ENCODE measurements at regions not wholly inside any gene's neighbourhood (a gene's known extent, or its start where the extent isn't known, plus 50 kb on each side); places are given as distances from the start of the nearest gene placed in this dataset.

DNA sequence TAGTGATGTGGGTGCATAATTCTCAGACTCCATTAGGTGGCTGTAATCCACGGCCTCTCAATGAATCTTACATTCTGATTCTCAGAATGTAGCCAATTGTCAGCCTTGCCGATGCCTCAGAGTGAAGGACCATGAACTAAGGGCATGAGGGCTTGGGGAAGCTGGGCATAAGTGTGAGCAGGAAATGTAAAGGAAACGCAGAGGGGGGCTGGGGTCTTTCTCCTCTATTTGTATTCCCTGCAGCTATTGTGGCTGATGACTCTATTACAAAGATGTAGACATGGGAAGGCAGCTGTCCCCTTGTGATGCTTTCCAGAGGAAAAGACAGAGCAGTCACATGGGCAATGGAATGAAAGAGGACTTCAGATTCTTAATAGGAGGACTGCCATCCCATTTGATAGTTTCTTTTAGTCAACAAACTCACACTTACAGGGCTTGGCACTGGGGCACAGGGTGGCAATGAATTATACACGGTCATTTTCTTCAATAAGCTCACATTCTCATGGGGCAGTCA is 353.2 kb upstream of the PKDCC start:
- H3K27me3 ChIP-seq = no peaks in the 10 kb centered on the region
- H3K4me3 ChIP-seq = no peak overlapping the region

DNA sequence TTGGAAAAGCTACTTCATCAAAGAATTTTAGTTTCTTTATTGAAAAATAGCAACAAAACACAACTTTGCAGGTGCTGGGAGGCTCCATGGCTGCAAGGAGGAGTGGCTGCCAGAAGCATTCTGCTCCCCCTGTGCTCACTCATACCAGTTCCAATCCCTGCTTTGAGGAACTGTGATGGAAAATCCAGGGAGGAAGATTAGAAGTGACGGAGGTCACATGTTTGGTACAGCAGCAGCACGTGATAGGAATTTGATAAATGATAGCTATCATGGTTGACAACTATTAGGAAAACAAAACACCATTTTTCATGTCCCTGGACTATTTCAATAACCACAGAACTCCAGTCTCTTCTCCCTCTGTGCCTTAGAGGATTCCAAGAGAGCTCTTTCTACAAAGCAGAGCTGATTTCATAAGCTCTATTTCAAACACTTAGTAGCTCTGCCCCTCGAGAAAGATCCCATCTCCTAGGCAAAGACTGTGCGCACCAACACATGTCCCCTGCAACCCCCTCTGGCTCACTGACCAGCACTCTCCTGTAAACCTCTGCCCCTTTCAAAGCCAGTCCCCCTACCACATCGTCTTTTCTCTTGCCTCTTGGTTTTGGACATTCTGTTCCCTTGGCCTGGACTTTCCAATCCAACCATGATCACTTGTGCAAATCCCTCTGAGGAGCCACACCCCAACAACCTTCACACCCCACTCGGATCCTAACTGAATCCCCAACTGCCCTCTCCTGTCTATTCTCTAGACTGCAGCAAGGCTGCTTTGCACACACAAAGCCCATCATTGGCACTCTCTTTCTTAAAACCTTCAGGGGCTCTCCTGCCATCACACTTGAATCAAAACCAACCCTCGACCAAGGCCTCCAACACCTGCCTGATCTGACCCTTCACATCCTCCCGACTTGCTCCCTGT is 352.4 kb upstream of the PKDCC start:
- H3K4me2 ChIP-seq = no peak overlapping the region
- H3K9ac ChIP-seq = no peak overlapping the region
- H3K27ac ChIP-seq = no peak overlapping the region
- H3K27me3 ChIP-seq = no peaks in the 10 kb centered on the region
- H3K36me3 ChIP-seq = no peaks in the 10 kb centered on the region
- H3K4me3 ChIP-seq = no peak overlapping the region
- no peaks in the 10 kb centered on the region for H3K9me3 ChIP-seq (replicated peaks in 1 of 11)
- TF ChIP-seq Cebpa-rat (IDR thresholded peaks at IDR 0.05) = no peak
- no peaks in the 10 kb centered on the region for H4K20me1 ChIP-seq
- peaks cover 0 to 11% (median 0%) of the 10 kb centered on the region in 10 experiments; a peak in 6 of 20 replicates for H3K4me1 ChIP-seq

More for the DNA sequence above, 353.2 kb upstream of the PKDCC start:
- Histone ChIP-seq H3K4me2 (no peak overlapping the region), H3K4me1 (peaks cover 0 to 11% (median 0%) of the 10 kb centered on the region in 10 experiments; a peak in 6 of 20 replicates), H3K27ac (no peak overlapping the region), H3K9ac (no peak overlapping the region), H3K9me3 (replicated peaks in 1 of 11) (no peaks in the 10 kb centered on the region), H4K20me1 (no peaks in the 10 kb centered on the region), H3K36me3 (no peaks in the 10 kb centered on the region)
- TF ChIP-seq Cebpa-rat (IDR thresholded peaks at IDR 0.05) = no peak

DNA sequence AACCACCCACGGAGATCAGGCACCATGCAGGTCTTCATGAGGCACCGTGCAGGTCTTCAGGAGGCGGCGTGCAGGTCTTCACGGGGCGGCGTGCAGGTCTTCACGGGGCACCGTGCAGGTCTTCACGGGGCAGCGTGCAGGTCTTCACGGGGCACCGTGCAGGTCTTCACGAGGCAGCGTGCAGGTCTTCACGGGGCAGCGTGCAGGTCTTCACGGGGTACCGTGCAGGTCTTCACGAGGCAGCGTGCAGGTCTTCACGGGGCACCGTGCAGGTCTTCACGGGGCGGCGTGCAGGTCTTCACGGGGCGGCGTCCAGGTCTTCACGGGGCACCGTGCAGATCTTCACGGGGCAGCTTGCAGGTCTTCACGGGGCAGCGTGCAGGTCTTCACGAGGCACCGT is 350.4 kb upstream of the PKDCC start:
- no peaks in the 10 kb centered on the region for H3K9me3 ChIP-seq (replicated peaks in 1 of 11)
- H4K20me1 ChIP-seq = no peaks in the 10 kb centered on the region
- H3K27ac ChIP-seq = no peak overlapping the region
- H3K4me1 ChIP-seq = no peaks in the 10 kb centered on the region
- H3K36me3 ChIP-seq = no peaks in the 10 kb centered on the region
- H3K4me2 ChIP-seq = no peak overlapping the region
- no peak overlapping the region for H3K4me3 ChIP-seq
- no peaks in the 10 kb centered on the region for H3K27me3 ChIP-seq
- no peak overlapping the region for H3K9ac ChIP-seq
- TF ChIP-seq Cebpa-rat (IDR thresholded peaks at IDR 0.05) = no peak

DNA sequence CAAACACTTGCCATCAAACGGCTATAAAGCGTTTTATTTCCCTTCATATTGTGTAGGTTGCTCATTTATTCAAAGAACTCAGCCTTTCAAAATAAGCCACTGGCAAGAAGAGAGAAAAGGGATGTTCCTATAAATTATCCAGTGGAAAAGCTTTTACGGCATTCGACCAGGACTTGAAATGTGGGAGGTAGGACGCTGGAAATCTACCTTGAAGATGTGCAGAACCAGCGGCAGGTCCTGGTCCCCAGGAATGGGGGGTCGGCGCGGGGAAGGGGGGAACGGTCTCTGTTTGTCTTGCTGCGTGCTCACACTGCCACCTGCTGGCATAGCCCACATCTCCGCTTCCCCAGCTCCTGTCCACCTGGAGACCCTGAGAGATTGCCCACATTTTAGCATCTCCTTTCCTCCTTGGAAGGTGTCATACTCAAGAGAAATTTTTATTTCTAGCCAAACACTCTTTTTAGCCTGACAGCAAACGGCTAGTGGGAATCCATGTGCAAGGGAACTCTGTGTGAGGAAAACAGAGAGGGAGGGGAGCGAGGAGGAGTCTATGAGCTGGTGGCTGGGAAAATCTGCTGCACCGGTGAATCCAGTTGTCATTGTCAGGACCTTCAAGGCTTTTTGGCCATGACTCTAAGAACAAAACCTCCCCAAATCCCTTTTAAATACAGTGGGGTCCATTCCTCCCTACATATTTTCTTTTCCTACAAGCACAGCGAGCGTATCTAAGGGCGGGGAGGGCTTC is 349.0 kb upstream of the PKDCC start:
- Histone ChIP-seq H3K27me3 (no peaks in the 10 kb centered on the region), H4K20me1 (no peaks in the 10 kb centered on the region), H3K9me3 (replicated peaks in 1 of 11) (no peaks in the 10 kb centered on the region), H3K4me3 (no peak overlapping the region), H3K4me1 (no peaks in the 10 kb centered on the region), H3K36me3 (no peaks in the 10 kb centered on the region), H3K27ac (no peak overlapping the region), H3K9ac (no peak overlapping the region), H3K4me2 (no peak overlapping the region)
- no peak for TF ChIP-seq Cebpa-rat (IDR thresholded peaks at IDR 0.05)

- Histone ChIP-seq H3K27me3 (no peaks in the 10 kb centered on the region), H3K36me3 (no peaks in the 10 kb centered on the region), H3K4me1 (no peaks in the 10 kb centered on the region), H3K27ac (no peak overlapping the region), H3K9me3 (replicated peaks in 1 of 11) (no peaks in the 10 kb centered on the region), H3K4me3 (no peak overlapping the region), H3K9ac (no peak overlapping the region), H4K20me1 (no peaks in the 10 kb centered on the region), H3K4me2 (no peak overlapping the region)
- TF ChIP-seq Cebpa-rat (IDR thresholded peaks at IDR 0.05) = no peak
Observed at GRCh38 chr2:41701231-41701630, 346.6 kb upstream of the PKDCC start.

DNA sequence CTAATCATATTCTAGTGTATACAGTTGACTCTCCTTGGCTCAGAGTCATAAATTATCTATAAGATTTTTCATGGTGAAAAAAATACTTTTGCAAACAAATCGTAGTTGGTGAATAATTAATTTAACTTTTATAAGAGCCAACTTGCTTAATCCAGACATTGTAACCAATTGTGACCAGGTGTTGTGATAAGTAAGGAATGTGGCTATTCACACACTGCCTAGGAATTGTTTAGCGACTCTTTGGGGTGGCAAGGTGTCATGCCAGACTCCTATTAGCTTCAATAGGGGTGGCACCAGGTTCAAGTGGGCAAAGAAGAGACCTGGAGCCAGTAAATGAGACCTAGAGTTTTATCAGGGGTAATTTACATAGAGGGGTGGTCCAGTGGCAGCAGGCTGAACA is 344.7 kb upstream of the PKDCC start:
- Histone ChIP-seq H3K4me3 (no peak overlapping the region), H3K27ac (no peak overlapping the region), H3K36me3 (no peaks in the 10 kb centered on the region), H4K20me1 (no peaks in the 10 kb centered on the region), H3K4me1 (no peaks in the 10 kb centered on the region), H3K9ac (no peak overlapping the region), H3K9me3 (replicated peaks in 1 of 11) (no peaks in the 10 kb centered on the region), H3K4me2 (no peak overlapping the region), H3K27me3 (no peaks in the 10 kb centered on the region)
- TF ChIP-seq Cebpa-rat (IDR thresholded peaks at IDR 0.05) = no peak

GRCh38 chr2:41705634-41706033 is 342.2 kb upstream of the PKDCC start:
- no peak overlapping the region for H3K4me3 ChIP-seq
- no peak overlapping the region for H3K4me2 ChIP-seq
- H3K9ac ChIP-seq = no peak overlapping the region
- no peaks in the 10 kb centered on the region for H3K36me3 ChIP-seq
- no peak overlapping the region for H3K27ac ChIP-seq
- TF ChIP-seq Cebpa-rat (IDR thresholded peaks at IDR 0.05) = no peak
- H3K4me1 ChIP-seq = no peaks in the 10 kb centered on the region
- no peaks in the 10 kb centered on the region for H3K9me3 ChIP-seq (replicated peaks in 1 of 11)
- H3K27me3 ChIP-seq = no peaks in the 10 kb centered on the region
- H4K20me1 ChIP-seq = no peaks in the 10 kb centered on the region

DNA sequence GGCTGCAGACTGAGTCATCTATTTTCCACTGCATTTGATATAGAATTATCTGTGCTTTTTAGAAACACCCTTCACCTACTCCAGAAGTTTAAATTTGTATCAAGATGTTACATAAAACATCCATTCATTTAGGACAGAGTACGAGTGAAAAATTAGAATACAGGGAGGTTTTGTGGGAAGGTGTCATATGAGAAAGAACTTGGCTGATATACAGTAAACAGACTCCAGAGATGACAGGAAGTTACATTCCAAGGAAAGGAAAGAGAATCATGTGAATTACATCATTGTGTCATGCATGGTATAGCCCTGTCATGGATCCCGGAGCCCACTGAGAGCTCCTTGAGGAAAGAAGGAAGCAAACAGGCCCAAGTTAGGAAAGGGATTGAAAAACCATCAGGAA is 341.5 kb upstream of the PKDCC start:
- H3K36me3 ChIP-seq = no peaks in the 10 kb centered on the region
- H3K9me3 ChIP-seq (replicated peaks in 1 of 11) = no peaks in the 10 kb centered on the region
- no peaks in the 10 kb centered on the region for H3K4me1 ChIP-seq
- TF ChIP-seq Cebpa-rat (IDR thresholded peaks at IDR 0.05) = no peak
- no peak overlapping the region for H3K4me3 ChIP-seq
- H3K4me2 ChIP-seq = no peak overlapping the region
- H3K9ac ChIP-seq = no peak overlapping the region
- H3K27ac ChIP-seq = no peak overlapping the region
- H4K20me1 ChIP-seq = no peaks in the 10 kb centered on the region
- no peaks in the 10 kb centered on the region for H3K27me3 ChIP-seq

DNA sequence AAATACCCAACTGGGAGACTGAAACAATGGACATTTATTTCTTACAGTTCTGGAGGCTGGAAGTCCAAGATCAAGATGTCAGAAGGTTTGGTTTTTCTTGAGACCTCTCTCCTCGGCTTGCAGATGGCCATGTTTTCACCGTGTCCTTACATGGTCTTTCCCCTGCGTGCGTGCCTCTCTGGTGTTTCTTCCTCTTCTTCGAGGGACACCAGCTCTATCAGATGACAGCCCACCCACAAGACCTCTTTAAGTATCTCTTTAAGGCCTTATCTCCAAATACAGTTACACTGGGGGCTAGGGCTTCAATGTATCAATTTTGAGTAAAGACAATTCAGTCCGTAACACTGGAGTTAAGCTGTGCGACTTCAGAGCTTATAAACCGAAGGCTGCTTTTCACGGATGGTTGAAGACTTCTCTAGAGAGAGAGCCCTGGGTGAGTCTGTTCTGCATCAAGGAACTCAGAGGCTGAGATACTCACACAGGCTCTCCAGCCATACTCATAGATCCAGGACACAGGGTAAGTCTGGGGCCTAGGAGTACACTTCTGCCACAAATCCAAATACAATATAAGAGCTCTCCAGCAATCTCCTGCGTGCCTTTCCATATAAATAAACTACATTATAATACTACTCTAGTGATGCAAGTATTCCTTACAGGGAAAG is 339.9 kb upstream of the PKDCC start:
- Histone ChIP-seq H3K9me3 (replicated peaks in 1 of 11) (no peaks in the 10 kb centered on the region), H3K4me1 (no peaks in the 10 kb centered on the region), H3K9ac (no peak overlapping the region), H3K4me2 (no peak overlapping the region), H3K4me3 (no peak overlapping the region), H3K27ac (no peak overlapping the region), H4K20me1 (no peaks in the 10 kb centered on the region), H3K36me3 (no peaks in the 10 kb centered on the region), H3K27me3 (no peaks in the 10 kb centered on the region)
- TF ChIP-seq Cebpa-rat (IDR thresholded peaks at IDR 0.05) = no peak
